Vagina (tissue), 2 donors: ENCODE measurements at regions not wholly inside any gene's neighbourhood (a gene's known extent, or its start where the extent isn't known, plus 50 kb on each side); places are given as distances from the start of the nearest gene placed in this dataset.

ENCODE experiments used
- POLR2A ChIP-seq, 2 donors: fragments of 450-650 bp; IDR thresholded peaks; one replicate each; pipeline ENCODE4 v1.6.1; 2017; ENCODE audit warnings: antibody characterized with exemption in 2 of 2, mild to moderate bottlenecking in 2 of 2, moderate library complexity in 2 of 2
- POLR2AphosphoS5 ChIP-seq, 2 donors: sonication (generic); formaldehyde crosslinking; IDR thresholded peaks; one replicate each; pipeline ENCODE4 v1.9.0; 2017; ENCODE audit warnings: antibody characterized with exemption in 2 of 2, mild to moderate bottlenecking in 2 of 2, low read depth in 1 of 2; ENCODE audit not compliant: insufficient read depth in 1 of 2
- TF ChIP-seq, protein P1 (sequence below), 3 experiments: fragments of 450-650 bp in 2 of 3; fragments of 200-600 bp in 1 of 3; sonication (generic) in 1 of 3; IDR thresholded peaks; one replicate each; pipeline ENCODE4 v1.5.1; 2017 to 2019; ENCODE audit warnings: antibody characterized with exemption in 3 of 3, mild to moderate bottlenecking in 2 of 3, moderate library complexity in 2 of 3

DNA sequence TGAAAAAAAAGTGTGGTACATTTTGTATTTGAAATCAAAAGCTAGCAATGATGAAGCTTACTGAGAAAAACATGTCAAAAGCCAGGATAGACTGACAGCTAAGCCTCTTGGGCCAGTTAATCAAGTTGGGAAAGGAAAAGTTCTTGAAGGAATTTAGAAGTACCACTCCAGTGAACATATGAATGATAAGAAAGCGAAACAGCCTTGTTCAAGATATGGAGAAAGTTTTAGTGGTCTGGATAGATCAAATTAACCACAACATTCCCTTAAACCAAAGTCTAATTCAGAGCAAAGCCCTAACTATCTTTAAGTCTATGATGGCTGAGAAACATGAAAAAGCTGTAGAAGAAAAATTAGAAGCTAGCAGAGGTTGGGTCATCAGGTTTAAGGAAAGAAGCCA is 268.3 kb downstream of the PDHA2 start:
- TF ChIP-seq, protein P1, sequence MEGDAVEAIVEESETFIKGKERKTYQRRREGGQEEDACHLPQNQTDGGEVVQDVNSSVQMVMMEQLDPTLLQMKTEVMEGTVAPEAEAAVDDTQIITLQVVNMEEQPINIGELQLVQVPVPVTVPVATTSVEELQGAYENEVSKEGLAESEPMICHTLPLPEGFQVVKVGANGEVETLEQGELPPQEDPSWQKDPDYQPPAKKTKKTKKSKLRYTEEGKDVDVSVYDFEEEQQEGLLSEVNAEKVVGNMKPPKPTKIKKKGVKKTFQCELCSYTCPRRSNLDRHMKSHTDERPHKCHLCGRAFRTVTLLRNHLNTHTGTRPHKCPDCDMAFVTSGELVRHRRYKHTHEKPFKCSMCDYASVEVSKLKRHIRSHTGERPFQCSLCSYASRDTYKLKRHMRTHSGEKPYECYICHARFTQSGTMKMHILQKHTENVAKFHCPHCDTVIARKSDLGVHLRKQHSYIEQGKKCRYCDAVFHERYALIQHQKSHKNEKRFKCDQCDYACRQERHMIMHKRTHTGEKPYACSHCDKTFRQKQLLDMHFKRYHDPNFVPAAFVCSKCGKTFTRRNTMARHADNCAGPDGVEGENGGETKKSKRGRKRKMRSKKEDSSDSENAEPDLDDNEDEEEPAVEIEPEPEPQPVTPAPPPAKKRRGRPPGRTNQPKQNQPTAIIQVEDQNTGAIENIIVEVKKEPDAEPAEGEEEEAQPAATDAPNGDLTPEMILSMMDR (IDR thresholded peaks at IDR 0.05): no peak
- TF ChIP-seq POLR2AphosphoS5 (IDR thresholded peaks at IDR 0.05; ENCODE audit: insufficient read depth in 1 of 2, low read depth in 1 of 2): no peak
- TF ChIP-seq POLR2A (IDR thresholded peaks at IDR 0.05): no peak
